ENCODE measurements at regions not wholly inside any gene's neighbourhood (a gene's known extent, or its start where the extent isn't known, plus 50 kb on each side); places are given as distances from the start of the nearest gene placed in this dataset.

DNA sequence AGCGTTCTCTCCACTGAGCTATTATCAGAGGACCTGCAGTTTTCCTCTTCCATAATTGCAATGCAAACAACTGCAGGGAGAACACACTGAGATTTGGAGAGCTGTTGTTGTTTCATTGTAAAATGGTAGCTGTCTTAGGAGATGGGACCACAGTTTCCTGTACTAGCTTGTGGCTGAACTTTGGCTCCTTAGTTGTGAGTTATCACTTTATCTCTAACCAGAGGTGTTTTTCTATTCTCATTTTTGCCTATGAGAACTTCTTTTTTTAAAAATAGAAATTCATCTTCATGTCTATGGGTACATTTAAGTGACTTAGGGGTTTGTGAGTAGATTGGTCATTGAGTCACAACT lies 216.5 kb downstream of the SLC38A4 start:
- ChIA-PET POLR2A (ENCODE audit: unreplicated experiment) (no interaction called here), CTCF (no interaction called here)
- intact Hi-C loops (cut with micrococcal nuclease), result loop anchor here (2.0 kb wide), 1 partner anchor 46 kb away; no protein-coding TSS in a partner anchor
- H3K4me3 ChIP-seq (ENCODE audit: low read length), result no peak overlapping the region
- no peak overlapping the region for H2AFZ ChIP-seq (ENCODE audit: low read length)
- H4K20me1 ChIP-seq (ENCODE audit: low read length), result no peaks in the 10 kb centered on the region
- H3F3A ChIP-seq (ENCODE audit: low read length, unreplicated experiment), result no peaks in the 10 kb centered on the region
- no peaks in the 10 kb centered on the region for H3K9me3 ChIP-seq (ENCODE audit: low read length)
- H3K9ac ChIP-seq (ENCODE audit: low read length), result no peak overlapping the region
- H3K4me2 ChIP-seq (ENCODE audit: low read length), result no peak overlapping the region
- H3K27ac ChIP-seq (ENCODE audit: low read length), result no peak overlapping the region
- DNase-seq (no peak), ATAC-seq (no peak)
- H3K27me3 ChIP-seq (ENCODE audit: low read length), result no peaks in the 10 kb centered on the region
- H3K9me2 ChIP-seq (replicated peaks; ENCODE audit: low read length), result no peaks in the 10 kb centered on the region
- no peaks in the 10 kb centered on the region for H3K36me3 ChIP-seq (ENCODE audit: low read depth, low read length)
- no peak for TF ChIP-seq EZH2phosphoT487 (IDR thresholded peaks at IDR 0.05; ENCODE audit: borderline replicate concordance, low read length)
- TF ChIP-seq, protein P1, sequence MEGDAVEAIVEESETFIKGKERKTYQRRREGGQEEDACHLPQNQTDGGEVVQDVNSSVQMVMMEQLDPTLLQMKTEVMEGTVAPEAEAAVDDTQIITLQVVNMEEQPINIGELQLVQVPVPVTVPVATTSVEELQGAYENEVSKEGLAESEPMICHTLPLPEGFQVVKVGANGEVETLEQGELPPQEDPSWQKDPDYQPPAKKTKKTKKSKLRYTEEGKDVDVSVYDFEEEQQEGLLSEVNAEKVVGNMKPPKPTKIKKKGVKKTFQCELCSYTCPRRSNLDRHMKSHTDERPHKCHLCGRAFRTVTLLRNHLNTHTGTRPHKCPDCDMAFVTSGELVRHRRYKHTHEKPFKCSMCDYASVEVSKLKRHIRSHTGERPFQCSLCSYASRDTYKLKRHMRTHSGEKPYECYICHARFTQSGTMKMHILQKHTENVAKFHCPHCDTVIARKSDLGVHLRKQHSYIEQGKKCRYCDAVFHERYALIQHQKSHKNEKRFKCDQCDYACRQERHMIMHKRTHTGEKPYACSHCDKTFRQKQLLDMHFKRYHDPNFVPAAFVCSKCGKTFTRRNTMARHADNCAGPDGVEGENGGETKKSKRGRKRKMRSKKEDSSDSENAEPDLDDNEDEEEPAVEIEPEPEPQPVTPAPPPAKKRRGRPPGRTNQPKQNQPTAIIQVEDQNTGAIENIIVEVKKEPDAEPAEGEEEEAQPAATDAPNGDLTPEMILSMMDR (conservative IDR thresholded peaks at IDR 0.05; ENCODE audit: low read depth, low read length), result no peak
- TF ChIP-seq EZH2 (IDR thresholded peaks at IDR 0.05; ENCODE audit: low read length, unreplicated experiment), result no peak
- no peaks in the 10 kb centered on the region for H3K79me2 ChIP-seq (ENCODE audit: low read length)
- peaks cover 9% of the 10 kb centered on the region for H3K4me1 ChIP-seq (ENCODE audit: insufficient read depth, low read length)
- BruUV-seq (replicated peaks), result no TSS peak

DNA sequence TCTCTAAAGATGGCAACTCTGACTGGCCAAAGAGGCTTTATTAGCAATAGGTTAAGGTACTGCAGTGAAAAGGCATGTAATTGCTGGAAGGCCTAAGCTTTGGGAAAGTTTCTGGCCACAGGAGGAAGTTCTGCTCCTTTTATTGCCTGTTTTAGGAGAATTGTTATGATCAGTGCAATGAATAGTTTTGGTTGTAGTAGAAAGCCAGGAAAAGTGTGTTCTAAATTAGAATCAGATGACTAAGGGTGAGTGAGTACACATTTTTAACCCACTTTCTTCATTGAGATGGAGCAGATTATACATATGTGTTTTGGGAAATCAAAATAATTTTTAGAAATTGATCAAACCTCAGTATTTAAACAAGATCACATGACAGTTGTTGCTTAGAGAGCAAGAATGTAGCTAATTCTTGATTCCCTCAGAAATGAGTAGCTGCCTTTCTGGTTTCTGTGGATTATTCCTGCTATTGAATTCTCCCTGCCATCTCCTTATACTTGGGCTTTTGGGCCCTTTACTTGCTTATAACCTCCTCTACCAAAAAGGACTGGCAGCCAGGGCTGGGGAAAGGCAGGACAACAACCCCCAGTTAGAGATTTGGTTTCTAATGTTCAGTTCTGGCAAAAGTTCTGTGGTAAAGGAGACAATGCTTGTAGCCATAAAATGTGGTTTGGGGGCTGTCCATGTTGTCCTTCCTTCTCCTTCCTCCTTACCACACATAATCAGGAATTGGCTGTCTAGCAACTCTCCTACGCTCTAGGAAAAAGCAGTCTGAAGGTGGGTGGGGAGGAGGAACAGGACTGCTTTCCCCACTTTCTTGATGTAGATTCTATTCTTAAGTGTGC lies 217.1 kb downstream of the SLC38A4 start:
- Histone ChIP-seq H3K4me3 (ENCODE audit: low read length) (no peak overlapping the region), H3K9me3 (ENCODE audit: low read length) (no peaks in the 10 kb centered on the region), H3F3A (ENCODE audit: low read length, unreplicated experiment) (no peaks in the 10 kb centered on the region), H3K79me2 (ENCODE audit: low read length) (no peaks in the 10 kb centered on the region), H3K4me2 (ENCODE audit: low read length) (0 out of 2 replicates have a peak overlapping the region, but pooled peaks have one; percentile 1), H2AFZ (ENCODE audit: low read length) (no peak overlapping the region), H3K9me2 (replicated peaks; ENCODE audit: low read length) (no peaks in the 10 kb centered on the region), H3K9ac (ENCODE audit: low read length) (no peak overlapping the region), H3K27me3 (ENCODE audit: low read length) (no peaks in the 10 kb centered on the region), H4K20me1 (ENCODE audit: low read length) (no peaks in the 10 kb centered on the region), H3K4me1 (ENCODE audit: insufficient read depth, low read length) (peaks cover 9% of the 10 kb centered on the region), H3K27ac (ENCODE audit: low read length) (peak overlapping the region; percentile 11), H3K36me3 (ENCODE audit: low read depth, low read length) (no peaks in the 10 kb centered on the region)
- TF ChIP-seq EZH2phosphoT487 (IDR thresholded peaks at IDR 0.05; ENCODE audit: borderline replicate concordance, low read length) (no peak), EZH2 (IDR thresholded peaks at IDR 0.05; ENCODE audit: low read length, unreplicated experiment) (no peak)
- TF ChIP-seq, protein P1 (conservative IDR thresholded peaks at IDR 0.05; ENCODE audit: low read depth, low read length), result no peak
- intact Hi-C loops (cut with micrococcal nuclease), result loop anchor here (2.0 kb wide), 1 partner anchor 46 kb away; no protein-coding TSS in a partner anchor
- ChIA-PET CTCF (interaction anchor here (0.6 kb wide), 1 partner anchor 17 kb away, joined by 3 read pairs; no protein-coding TSS in a partner anchor), POLR2A (ENCODE audit: unreplicated experiment) (no interaction called here)
- ATAC-seq, result peak; percentile 86
- no TSS peak for BruUV-seq (replicated peaks)
- peak; percentile 30 for DNase-seq

DNA sequence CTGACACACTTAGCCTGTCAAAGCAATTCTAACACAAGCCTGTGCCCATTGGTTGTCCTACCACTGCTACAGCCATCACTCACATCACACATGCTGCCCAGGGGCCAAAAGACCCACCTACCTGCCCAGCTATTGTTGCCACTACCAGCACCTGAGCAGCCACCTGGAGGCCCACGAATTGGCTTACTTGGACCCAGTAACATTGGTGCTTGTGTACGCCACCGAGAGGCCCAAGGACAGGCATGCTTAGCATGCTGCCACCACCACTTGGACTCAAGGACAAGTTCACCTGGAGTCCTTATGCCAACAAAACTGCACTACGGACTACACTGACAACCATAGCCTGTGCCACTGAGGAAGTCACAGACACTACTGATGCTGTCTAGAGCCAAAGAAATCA lies 221.1 kb downstream of the SLC38A4 start:
- Histone ChIP-seq H3K4me2 (ENCODE audit: low read length) (no peak overlapping the region), H3K4me3 (ENCODE audit: low read length) (no peak overlapping the region), H3K79me2 (ENCODE audit: low read length) (no peaks in the 10 kb centered on the region), H3K27me3 (ENCODE audit: low read length) (no peaks in the 10 kb centered on the region), H3K9me2 (replicated peaks; ENCODE audit: low read length) (no peaks in the 10 kb centered on the region), H3F3A (ENCODE audit: low read length, unreplicated experiment) (no peaks in the 10 kb centered on the region), H4K20me1 (ENCODE audit: low read length) (no peaks in the 10 kb centered on the region), H3K9ac (ENCODE audit: low read length) (no peak overlapping the region), H3K4me1 (ENCODE audit: insufficient read depth, low read length) (peaks cover 9% of the 10 kb centered on the region), H3K9me3 (ENCODE audit: low read length) (no peaks in the 10 kb centered on the region), H3K36me3 (ENCODE audit: low read depth, low read length) (no peaks in the 10 kb centered on the region), H2AFZ (ENCODE audit: low read length) (no peak overlapping the region), H3K27ac (ENCODE audit: low read length) (no peak overlapping the region)
- DNase-seq (no peak), ATAC-seq (no peak)
- intact Hi-C loops (cut with micrococcal nuclease), result no loop called here
- BruUV-seq (replicated peaks), result no TSS peak
- CTCF ChIA-PET, result no interaction called here
- POLR2A ChIA-PET (ENCODE audit: unreplicated experiment), result no interaction called here
- no peak for TF ChIP-seq EZH2 (IDR thresholded peaks at IDR 0.05; ENCODE audit: low read length, unreplicated experiment)

All from PC-3 (cell line).